ENCODE measurements at regions not wholly inside any gene's neighbourhood (a gene's known extent, or its start where the extent isn't known, plus 50 kb on each side); places are given as distances from the start of the nearest gene placed in this dataset.

- TF ChIP-seq POLR2A (IDR thresholded peaks at IDR 0.05; ENCODE audit: low read depth, low read length) (no peak), SPI1 (IDR thresholded peaks at IDR 0.05; ENCODE audit: low read depth, low read length) (no peak)
Measured at GRCh38 chr22:34579519-34579918, 486.4 kb upstream of the ISX start.
